ENCODE measurements at regions not wholly inside any gene's neighbourhood (a gene's known extent, or its start where the extent isn't known, plus 50 kb on each side); places are given as distances from the start of the nearest gene placed in this dataset. TPM values are rescaled to one million over a fixed set of nuclear protein-coding genes. Genes with fewer than 3 reads are reported as not detected.
"Not testable (repeated sequence)": the region's sequence is repeated elsewhere in the genome, so short reads cannot be mapped to it uniquely, and the experiment has no call there.

GRCh38 chr17:30586818-30587595 is 109.8 kb downstream of the GOSR1 start:
- DNase-seq (ENCODE audit: low spot score): no peak

- no peak for DNase-seq (ENCODE audit: low spot score)
These were observed 107.6 kb downstream of the GOSR1 start for GRCh38 chr17:30584810-30585209.

DNA sequence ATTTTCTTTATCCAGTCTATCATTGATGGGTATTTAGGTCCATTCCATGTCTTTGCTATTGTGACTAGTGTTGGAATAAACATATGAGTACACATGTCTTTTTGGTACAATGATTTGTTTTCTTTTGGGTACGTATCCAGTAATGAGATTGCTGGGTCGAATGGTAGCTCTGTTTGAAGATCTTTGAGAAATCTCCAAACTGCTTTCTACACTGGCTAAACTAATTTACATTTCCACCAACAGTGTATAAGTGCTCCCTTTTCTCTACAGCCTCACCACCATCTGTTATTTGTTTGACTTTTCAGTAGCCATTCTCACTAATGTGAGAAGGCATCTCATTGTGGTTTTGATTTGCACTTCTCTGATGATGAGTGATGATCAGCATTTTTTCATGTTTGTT is 103.7 kb downstream of the GOSR1 start:
- DNase-seq (ENCODE audit: low spot score): no peak

- no peak for DNase-seq (ENCODE audit: low spot score)
These were observed 102.6 kb downstream of the GOSR1 start for GRCh38 chr17:30579610-30580315.

GRCh38 chr17:30578015-30578717 is 101.0 kb downstream of the GOSR1 start:
- not testable (repeated sequence) for DNase-seq (ENCODE audit: low spot score)

Small RNA genes lying in the stretch of these regions (small RNA-seq; reads per million reads assigned to genes)
- gene AC005562.1 (not detected), gene AC127024.7 (not detected), gene RN7SL316P (not detected)
